GM13977 (cell line): ENCODE measurements at regions not wholly inside any gene's neighbourhood (a gene's known extent, or its start where the extent isn't known, plus 50 kb on each side); places are given as distances from the start of the nearest gene placed in this dataset.
"Not testable (repeated sequence)": the region's sequence is repeated elsewhere in the genome, so short reads cannot be mapped to it uniquely, and the experiment has no call there.

ENCODE experiments used
- DNase-seq: peaks from one replicate; pipeline ENCODE4 v3.0.0; 2012; ENCODE audit warnings: low spot score
- in situ Hi-C: fragments of 300-500 bp; cut with MboI; formaldehyde crosslinking; loops from one replicate; pipeline ENCODE4 v1.12.0; 2022; ENCODE audit warnings: low sequenced_read_pairs, low pct_unique_long_range_greater_than_20kb, mixed read lengths, inconsistent platforms; ENCODE audit not compliant: unreplicated experiment
- TF ChIP-seq, protein P1 (sequence below): IDR thresholded peaks from 2 replicates; pipeline ENCODE4 v1.5.1; 2012; ENCODE audit warnings: mild to moderate bottlenecking, control low read depth; ENCODE audit not compliant: insufficient read depth; ENCODE audit errors: extremely low read depth, missing control alignments

DNA sequence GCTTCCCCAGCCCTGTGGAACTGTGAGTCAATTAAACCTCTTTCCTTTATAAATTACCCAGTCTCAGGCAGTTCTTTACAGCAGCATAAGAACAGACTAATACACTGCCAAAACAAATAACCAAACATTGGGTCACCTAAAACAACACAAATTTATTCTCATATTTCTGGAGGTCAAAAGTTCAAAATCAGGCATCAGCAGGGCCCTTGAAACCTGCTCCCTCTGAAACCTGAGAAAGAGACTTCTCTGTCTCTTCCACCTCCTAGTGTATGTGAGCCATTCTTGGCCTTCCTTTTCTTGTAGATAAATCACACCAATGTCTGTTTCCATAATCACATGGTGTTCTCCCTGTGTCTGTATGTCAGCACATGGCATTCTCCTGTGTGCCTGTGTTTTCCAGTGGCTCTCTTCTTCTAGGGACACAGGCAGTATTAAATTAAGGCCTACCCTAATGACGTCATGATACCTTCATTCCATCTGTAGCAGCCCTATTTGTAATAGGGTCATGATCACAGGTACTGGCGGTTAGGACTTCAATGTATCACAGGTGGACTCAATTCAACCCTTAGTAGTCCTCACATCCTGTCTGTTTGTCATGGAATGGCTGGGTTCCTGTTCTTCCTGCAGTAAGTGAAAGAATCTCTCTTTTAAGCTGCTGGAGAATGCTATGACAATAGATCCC lies 147.3 kb upstream of the CLNK start:
- TF ChIP-seq, protein P1, sequence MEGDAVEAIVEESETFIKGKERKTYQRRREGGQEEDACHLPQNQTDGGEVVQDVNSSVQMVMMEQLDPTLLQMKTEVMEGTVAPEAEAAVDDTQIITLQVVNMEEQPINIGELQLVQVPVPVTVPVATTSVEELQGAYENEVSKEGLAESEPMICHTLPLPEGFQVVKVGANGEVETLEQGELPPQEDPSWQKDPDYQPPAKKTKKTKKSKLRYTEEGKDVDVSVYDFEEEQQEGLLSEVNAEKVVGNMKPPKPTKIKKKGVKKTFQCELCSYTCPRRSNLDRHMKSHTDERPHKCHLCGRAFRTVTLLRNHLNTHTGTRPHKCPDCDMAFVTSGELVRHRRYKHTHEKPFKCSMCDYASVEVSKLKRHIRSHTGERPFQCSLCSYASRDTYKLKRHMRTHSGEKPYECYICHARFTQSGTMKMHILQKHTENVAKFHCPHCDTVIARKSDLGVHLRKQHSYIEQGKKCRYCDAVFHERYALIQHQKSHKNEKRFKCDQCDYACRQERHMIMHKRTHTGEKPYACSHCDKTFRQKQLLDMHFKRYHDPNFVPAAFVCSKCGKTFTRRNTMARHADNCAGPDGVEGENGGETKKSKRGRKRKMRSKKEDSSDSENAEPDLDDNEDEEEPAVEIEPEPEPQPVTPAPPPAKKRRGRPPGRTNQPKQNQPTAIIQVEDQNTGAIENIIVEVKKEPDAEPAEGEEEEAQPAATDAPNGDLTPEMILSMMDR: no peak
- in situ Hi-C loops: no loop called here
- DNase-seq: no peak

GRCh38 chr4:10828918-10829538 lies 144.5 kb upstream of the CLNK start:
- in situ Hi-C loops, DNase-seq: not testable (repeated sequence)

- TF ChIP-seq, protein P1: no peak
- in situ Hi-C loops: no loop called here
- DNase-seq: no peak
Observed at GRCh38 chr4:10821826-10822225, 137.3 kb upstream of the CLNK start.

- no peak for DNase-seq
- in situ Hi-C loops: no loop called here
- TF ChIP-seq, protein P1: no peak
Observed at GRCh38 chr4:10816571-10816970, 132.0 kb upstream of the CLNK start.

DNA sequence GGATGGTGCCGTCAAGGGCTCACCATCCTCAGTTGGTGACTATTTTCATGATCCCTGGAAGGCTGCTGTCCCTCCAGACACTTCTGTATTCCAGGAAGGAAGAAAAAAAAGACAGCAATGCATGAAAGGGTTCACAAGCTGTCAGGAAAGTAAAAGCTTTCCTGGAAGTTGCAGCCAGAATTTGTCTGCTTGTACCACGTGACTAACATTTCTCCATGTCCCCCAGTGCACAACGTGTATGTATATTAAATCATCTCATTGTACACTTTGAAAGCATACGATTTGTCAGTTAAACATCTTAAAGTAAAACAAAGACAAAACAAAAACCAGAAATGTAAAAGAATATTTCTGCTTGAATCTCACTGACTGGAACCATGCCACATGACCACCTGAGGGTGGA lies 127.4 kb upstream of the CLNK start:
- TF ChIP-seq, protein P1: no peak
- DNase-seq: no peak
- in situ Hi-C loops: no loop called here

DNA sequence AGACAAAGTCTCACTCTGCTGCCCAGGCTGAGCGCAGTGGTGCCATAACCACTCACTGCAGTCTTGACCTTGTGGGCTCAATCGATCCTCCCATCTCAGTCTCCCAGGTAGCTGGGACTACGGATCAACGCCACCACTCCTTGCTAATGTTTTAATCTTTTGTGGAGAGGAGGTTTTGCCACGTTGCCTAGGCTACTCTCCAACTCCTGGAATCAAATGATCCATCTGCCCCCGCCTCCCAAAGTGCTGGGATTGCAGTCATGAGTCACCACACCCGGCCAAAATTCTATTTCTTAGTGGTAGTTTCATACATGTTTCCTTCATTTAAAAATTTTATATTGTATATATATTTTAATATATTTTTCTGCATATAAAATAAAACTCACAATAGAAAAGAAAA lies 125.8 kb upstream of the CLNK start:
- DNase-seq: no peak
- TF ChIP-seq, protein P1: no peak
- in situ Hi-C loops: no loop called here

DNA sequence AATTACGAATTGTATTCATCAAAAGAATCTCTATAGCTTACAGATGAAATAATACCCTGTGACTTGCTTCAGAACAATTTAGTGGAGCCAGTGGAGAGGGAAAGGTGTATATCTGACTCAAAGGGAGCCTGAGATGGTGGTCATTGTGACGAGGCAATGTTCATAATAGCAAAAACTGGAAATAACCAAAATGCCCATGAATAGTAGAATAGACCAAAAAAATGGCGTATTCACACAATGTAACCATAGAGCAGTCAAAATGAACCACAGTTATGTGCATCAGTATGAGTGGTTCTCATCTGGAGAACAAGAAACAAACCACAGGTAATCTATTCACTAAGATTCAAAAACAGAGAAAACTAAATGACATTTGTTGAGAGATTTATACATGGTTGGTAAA lies 125.3 kb upstream of the CLNK start:
- in situ Hi-C loops: no loop called here
- TF ChIP-seq, protein P1: no peak
- DNase-seq: no peak
